ENCODE measurements at regions not wholly inside any gene's neighbourhood (a gene's known extent, or its start where the extent isn't known, plus 50 kb on each side); places are given as distances from the start of the nearest gene placed in this dataset.

GRCh38 chr6:11282875-11283274 lies 50.4 kb upstream of the NEDD9 start:
- Mint-ChIP-seq H3K4me3 (no peak overlapping the region), H3K9me3 (peaks cover 3% of the 10 kb centered on the region), H3K36me3 (ENCODE audit: low read depth) (no peaks in the 10 kb centered on the region), H3K4me1 (peaks cover 17% of the 10 kb centered on the region), H3K27ac (ENCODE audit: unreplicated experiment) (no peak overlapping the region), H3K27me3 (ENCODE audit: low read depth) (no peaks in the 10 kb centered on the region)
- TF ChIP-seq CTCF (conservative IDR thresholded peaks at IDR 0.05) = no peak
- no peak for DNase-seq (ENCODE audit: low read depth, low spot score)
